Fibroblast of lung (primary cell): ENCODE measurements at regions not wholly inside any gene's neighbourhood (a gene's known extent, or its start where the extent isn't known, plus 50 kb on each side); places are given as distances from the start of the nearest gene placed in this dataset.

Experiments
- DNase-seq, 2 donors: peaks; one replicate each; pipeline versions ENCODE4 v3.0.0 to v3.0.0-alpha.2; 2010; ENCODE audit warnings: low read depth in 2 of 2
- H2AFZ ChIP-seq: 2 replicates; pipeline ENCODE4 v1.5.1; 2012; ENCODE audit warnings: low read length, control low read depth, inconsistent platforms
- H3K27ac ChIP-seq: 2 replicates; pipeline ENCODE4 v1.5.1; 2011; ENCODE audit warnings: low read length, control low read depth; ENCODE audit not compliant: insufficient read depth
- H3K27me3 ChIP-seq: 2 replicates; pipeline ENCODE4 v1.5.1; 2011; ENCODE audit warnings: mild to moderate bottlenecking, low read length; ENCODE audit not compliant: control insufficient read depth, insufficient read depth
- H3K36me3 ChIP-seq: 2 replicates; pipeline ENCODE4 v1.5.1; 2011; ENCODE audit warnings: low read length; ENCODE audit not compliant: control insufficient read depth, insufficient read depth
- H3K4me1 ChIP-seq: 2 replicates; pipeline ENCODE4 v1.5.1; 2011; ENCODE audit warnings: low read length; ENCODE audit not compliant: control insufficient read depth, insufficient read depth; ENCODE audit errors: extremely low read depth
- H3K4me2 ChIP-seq: 2 replicates; pipeline ENCODE4 v1.5.1; 2011; ENCODE audit warnings: low read length, control low read depth; ENCODE audit not compliant: insufficient read depth; ENCODE audit errors: extremely low read depth
- H3K4me3 ChIP-seq, 4 experiments: fragments of 200-600 bp in 1 of 4; sonication (generic) in 1 of 4; replicated peaks in 1 of 4; 2 replicates each; pipeline ENCODE4 v1.5.1; 2011 to 2016; ENCODE audit warnings: low read length in 4 of 4, low read depth in 3 of 4, mild to moderate bottlenecking in 3 of 4, control low read depth in 2 of 4, inconsistent platforms in 1 of 4, mixed read lengths in 1 of 4; ENCODE audit not compliant: insufficient read depth in 1 of 4; ENCODE audit errors: control extremely low read depth in 1 of 4
- H3K79me2 ChIP-seq: 2 replicates; pipeline ENCODE4 v1.5.1; 2012; ENCODE audit warnings: mild to moderate bottlenecking, low read length, inconsistent platforms; ENCODE audit not compliant: control insufficient read depth, insufficient read depth
- H3K9ac ChIP-seq: 2 replicates; pipeline ENCODE4 v1.5.1; 2011; ENCODE audit warnings: mild to moderate bottlenecking, low read length, control low read depth; ENCODE audit not compliant: insufficient read depth
- H3K9me3 ChIP-seq: 2 replicates; pipeline ENCODE4 v1.5.1; 2012; ENCODE audit warnings: low read depth, low read length; ENCODE audit not compliant: control insufficient read depth, insufficient read depth
- H4K20me1 ChIP-seq: 2 replicates; pipeline ENCODE4 v1.5.1; 2011; ENCODE audit warnings: low read length; ENCODE audit not compliant: control insufficient read depth, insufficient read depth; ENCODE audit errors: extremely low read depth
- EZH2 ChIP-seq: IDR thresholded peaks from 2 replicates; pipeline ENCODE4 v1.5.1; 2012; ENCODE audit warnings: low read length, control low read depth, mild to moderate bottlenecking; ENCODE audit errors: missing control alignments
- TF ChIP-seq, protein P1 (sequence below), 2 donors: IDR thresholded peaks in 1 of 2; conservative IDR thresholded peaks in 1 of 2; 1 replicate in 1 of 2; 2 replicates in 1 of 2; pipeline ENCODE4 v1.5.1; 2011 to 2012; ENCODE audit warnings: low read length in 2 of 2, control low read depth in 1 of 2, inconsistent platforms in 1 of 2, low read depth in 1 of 2, mild to moderate bottlenecking in 1 of 2

GRCh38 chr17:79505199-79505598 is 105.7 kb downstream of the RBFOX3 start:
- no peak overlapping the region for H3K9ac ChIP-seq
- H3K4me2 ChIP-seq = no peak overlapping the region
- no peak for DNase-seq
- no peak overlapping the region for H3K27ac ChIP-seq
- no peaks in the 10 kb centered on the region for H4K20me1 ChIP-seq
- no peaks in the 10 kb centered on the region for H3K27me3 ChIP-seq
- no peaks in the 10 kb centered on the region for H3K79me2 ChIP-seq
- H2AFZ ChIP-seq = no peak overlapping the region
- TF ChIP-seq, protein P1, sequence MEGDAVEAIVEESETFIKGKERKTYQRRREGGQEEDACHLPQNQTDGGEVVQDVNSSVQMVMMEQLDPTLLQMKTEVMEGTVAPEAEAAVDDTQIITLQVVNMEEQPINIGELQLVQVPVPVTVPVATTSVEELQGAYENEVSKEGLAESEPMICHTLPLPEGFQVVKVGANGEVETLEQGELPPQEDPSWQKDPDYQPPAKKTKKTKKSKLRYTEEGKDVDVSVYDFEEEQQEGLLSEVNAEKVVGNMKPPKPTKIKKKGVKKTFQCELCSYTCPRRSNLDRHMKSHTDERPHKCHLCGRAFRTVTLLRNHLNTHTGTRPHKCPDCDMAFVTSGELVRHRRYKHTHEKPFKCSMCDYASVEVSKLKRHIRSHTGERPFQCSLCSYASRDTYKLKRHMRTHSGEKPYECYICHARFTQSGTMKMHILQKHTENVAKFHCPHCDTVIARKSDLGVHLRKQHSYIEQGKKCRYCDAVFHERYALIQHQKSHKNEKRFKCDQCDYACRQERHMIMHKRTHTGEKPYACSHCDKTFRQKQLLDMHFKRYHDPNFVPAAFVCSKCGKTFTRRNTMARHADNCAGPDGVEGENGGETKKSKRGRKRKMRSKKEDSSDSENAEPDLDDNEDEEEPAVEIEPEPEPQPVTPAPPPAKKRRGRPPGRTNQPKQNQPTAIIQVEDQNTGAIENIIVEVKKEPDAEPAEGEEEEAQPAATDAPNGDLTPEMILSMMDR (conservative IDR thresholded peaks at IDR 0.05 in 1 of 2, IDR thresholded peaks at IDR 0.05 in 1 of 2; ENCODE audit: low read depth in 1 of 2, low read length in 2 of 2) = no peak
- TF ChIP-seq EZH2 = no peak
- no peaks in the 10 kb centered on the region for H3K36me3 ChIP-seq
- H3K4me3 ChIP-seq = no peak overlapping the region
- H3K4me1 ChIP-seq = no peaks in the 10 kb centered on the region
- no peaks in the 10 kb centered on the region for H3K9me3 ChIP-seq

DNA sequence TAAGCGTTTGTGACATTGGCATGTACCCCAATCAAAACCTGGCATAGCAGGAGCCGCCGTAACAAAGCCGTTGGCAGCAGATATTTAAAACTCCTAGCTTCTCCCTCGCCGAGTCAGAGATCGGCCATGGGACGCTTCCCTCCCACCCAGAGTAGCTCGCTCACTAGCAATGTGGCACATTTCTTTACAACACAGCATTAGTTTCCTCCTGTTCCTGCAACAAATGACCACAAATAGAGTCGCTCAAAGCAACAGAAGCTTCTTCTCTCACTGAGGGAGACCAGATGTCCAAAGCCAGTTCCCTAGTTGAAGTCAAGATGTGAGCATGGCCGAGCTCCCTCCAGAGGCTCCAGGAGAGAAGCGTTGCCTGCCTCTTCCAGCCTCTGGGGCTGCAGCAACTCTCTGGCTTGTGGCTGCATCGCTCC is 106.7 kb downstream of the RBFOX3 start:
- Histone ChIP-seq H3K9me3 (no peaks in the 10 kb centered on the region), H3K9ac (no peak overlapping the region), H3K27ac (no peak overlapping the region), H2AFZ (no peak overlapping the region), H3K27me3 (no peaks in the 10 kb centered on the region), H3K4me3 (no peak overlapping the region), H3K79me2 (no peaks in the 10 kb centered on the region), H3K4me1 (no peaks in the 10 kb centered on the region), H4K20me1 (no peaks in the 10 kb centered on the region), H3K36me3 (no peaks in the 10 kb centered on the region), H3K4me2 (no peak overlapping the region)
- TF ChIP-seq EZH2 = no peak
- TF ChIP-seq, protein P1 (conservative IDR thresholded peaks at IDR 0.05 in 1 of 2, IDR thresholded peaks at IDR 0.05 in 1 of 2; ENCODE audit: low read depth in 1 of 2, low read length in 2 of 2) = no peak
- DNase-seq = no peak

DNA sequence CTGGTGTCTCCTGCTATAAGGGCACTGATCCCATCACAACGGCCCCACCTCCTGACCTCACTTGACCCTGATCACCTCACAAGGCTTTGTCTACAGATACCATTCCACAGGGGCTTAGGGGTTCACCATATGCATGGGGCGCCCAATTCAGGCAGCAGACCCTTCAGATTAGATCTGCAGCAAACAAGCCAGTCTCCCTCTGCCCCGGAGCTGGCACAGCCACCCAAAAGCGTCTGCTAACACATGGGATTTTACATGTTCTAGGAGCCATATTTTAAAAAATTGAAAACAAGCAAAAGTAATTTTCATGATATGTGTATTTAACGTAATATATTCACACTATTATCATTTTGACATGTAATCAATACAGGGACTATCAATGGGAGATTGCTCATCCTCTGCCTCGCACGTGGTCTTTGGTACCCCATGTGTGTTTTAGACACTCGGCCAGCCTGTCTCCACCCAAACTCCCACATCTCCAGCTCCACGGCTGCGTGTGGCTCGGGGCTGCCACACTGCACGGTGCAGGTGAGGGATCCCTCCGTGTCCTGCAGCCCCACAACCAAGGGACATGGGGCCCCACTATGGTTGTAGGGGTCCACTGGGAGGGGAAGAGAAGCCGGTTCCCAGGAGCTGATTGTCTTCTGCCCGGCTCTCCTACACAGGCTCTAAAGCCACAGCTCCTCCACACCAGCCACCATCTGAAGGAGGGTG is 107.6 kb downstream of the RBFOX3 start:
- Histone ChIP-seq H3K9ac (no peak overlapping the region), H3K4me1 (no peaks in the 10 kb centered on the region), H3K79me2 (no peaks in the 10 kb centered on the region), H3K4me3 (no peak overlapping the region), H3K9me3 (no peaks in the 10 kb centered on the region), H3K27ac (no peak overlapping the region), H4K20me1 (no peaks in the 10 kb centered on the region), H3K27me3 (no peaks in the 10 kb centered on the region), H2AFZ (no peak overlapping the region), H3K4me2 (no peak overlapping the region), H3K36me3 (no peaks in the 10 kb centered on the region)
- TF ChIP-seq, protein P1 (conservative IDR thresholded peaks at IDR 0.05 in 1 of 2, IDR thresholded peaks at IDR 0.05 in 1 of 2; ENCODE audit: low read depth in 1 of 2, low read length in 2 of 2) = no peak
- TF ChIP-seq EZH2 = no peak
- DNase-seq = no peak
